NCI-H1694 treated with DMSO at 0.1 percent for 48 hours (cell line): ENCODE measurements at regions not wholly inside any gene's neighbourhood (a gene's known extent, or its start where the extent isn't known, plus 50 kb on each side); places are given as distances from the start of the nearest gene placed in this dataset.
"Not testable (repeated sequence)": the region's sequence is repeated elsewhere in the genome, so short reads cannot be mapped to it uniquely, and the experiment has no call there.

ENCODE experiments used
- DNase-seq: peaks from one replicate; lab custom pipeline; 2025; lab: John Stamatoyannopoulos, UW

- no peak for DNase-seq
Measured at GRCh38 chr6:50337532-50338122, 287.9 kb upstream of the DEFB112 start.

- no peak for DNase-seq
Measured at GRCh38 chr6:50353603-50354002, 303.9 kb upstream of the DEFB112 start.

- no peak for DNase-seq
Measured at GRCh38 chr6:50358113-50358512, 308.4 kb upstream of the DEFB112 start.

GRCh38 chr6:50361641-50362331 is 312.1 kb upstream of the DEFB112 start:
- DNase-seq: no peak

- no peak for DNase-seq
Measured at GRCh38 chr6:50362706-50363105, 313.0 kb upstream of the DEFB112 start.

GRCh38 chr6:50369996-50370395 is 320.3 kb upstream of the DEFB112 start:
- DNase-seq: no peak

- DNase-seq: no peak
Measured at GRCh38 chr6:50380406-50381098, 330.8 kb upstream of the DEFB112 start.

GRCh38 chr6:50381099-50381415 is 331.3 kb upstream of the DEFB112 start:
- DNase-seq: no peak

- DNase-seq: no peak
Measured at GRCh38 chr6:50390416-50390815, 322.9 kb upstream of the TFAP2D start.

- not testable (repeated sequence) for DNase-seq
Measured at GRCh38 chr6:50394139-50394538, 319.2 kb upstream of the TFAP2D start.

- no peak for DNase-seq
Measured at GRCh38 chr6:50404643-50405042, 308.7 kb upstream of the TFAP2D start.

- no peak for DNase-seq
Measured at GRCh38 chr6:50410579-50410978, 302.7 kb upstream of the TFAP2D start.

- not testable (repeated sequence) for DNase-seq
Measured at GRCh38 chr6:50421041-50421440, 292.3 kb upstream of the TFAP2D start.

GRCh38 chr6:50427267-50427666 is 286.1 kb upstream of the TFAP2D start:
- DNase-seq: no peak

GRCh38 chr6:50437901-50438300 is 275.4 kb upstream of the TFAP2D start:
- no peak for DNase-seq

- no peak for DNase-seq
Measured at GRCh38 chr6:50442531-50443040, 270.7 kb upstream of the TFAP2D start.

- no peak for DNase-seq
Measured at GRCh38 chr6:50443144-50443543, 270.2 kb upstream of the TFAP2D start.

- DNase-seq: no peak
Measured at GRCh38 chr6:50449128-50449527, 264.2 kb upstream of the TFAP2D start.

- DNase-seq: no peak
Measured at GRCh38 chr6:50451826-50452400, 261.4 kb upstream of the TFAP2D start.

GRCh38 chr6:50455029-50455428 is 258.3 kb upstream of the TFAP2D start:
- DNase-seq: no peak

- DNase-seq: no peak
Measured at GRCh38 chr6:50457351-50457750, 256.0 kb upstream of the TFAP2D start.

- DNase-seq: no peak
Measured at GRCh38 chr6:50461696-50462095, 251.6 kb upstream of the TFAP2D start.

- no peak for DNase-seq
Measured at GRCh38 chr6:50463931-50464330, 249.4 kb upstream of the TFAP2D start.
